OCI-LY3 (cell line): ENCODE measurements at regions not wholly inside any gene's neighbourhood (a gene's known extent, or its start where the extent isn't known, plus 50 kb on each side); places are given as distances from the start of the nearest gene placed in this dataset.

Experiments
- H2AFZ ChIP-seq: fragments of 200-600, 300-600 bp; shearing (Covaris generic); 2 replicates; pipeline ENCODE4 v1.6.0; 2014; ENCODE audit warnings: antibody characterized with exemption, low read depth, low read length
- H3K27ac ChIP-seq: fragments of 200-600, 300-600 bp; sonication (generic); 2 replicates; pipeline ENCODE4 v1.5.1; 2014; ENCODE audit warnings: mild to moderate bottlenecking, low read length, moderate library complexity, mixed read lengths
- H3K27me3 ChIP-seq: fragments of 200-600, 300-600 bp; sonication (generic); 2 replicates; pipeline ENCODE4 v1.6.1; 2014; ENCODE audit warnings: low read depth, low read length, mixed read lengths
- H3K36me3 ChIP-seq: fragments of 200-600, 300-600 bp; sonication (generic); replicated peaks from 2 replicates; pipeline ENCODE3; 2014; ENCODE audit warnings: low read depth, low read length, mixed read lengths
- H3K4me1 ChIP-seq: fragments of 300-600, 200-600 bp; sonication (generic); 2 replicates; pipeline ENCODE4 v1.6.1; 2014; ENCODE audit warnings: low read length, mixed read lengths
- H3K4me2 ChIP-seq: fragments of 200-600, 300-600 bp; sonication (generic); 2 replicates; pipeline ENCODE4 v1.6.1; 2014; ENCODE audit warnings: low read length, mixed read lengths
- H3K4me3 ChIP-seq: fragments of 300-600, 200-600 bp; sonication (generic); 2 replicates; pipeline ENCODE4 v1.5.1; 2014; ENCODE audit warnings: antibody characterized with exemption, mild to moderate bottlenecking, low read length, moderate library complexity
- H3K79me2 ChIP-seq: fragments of 300-600, 200-600 bp; shearing (Covaris generic); 2 replicates; pipeline ENCODE4 v1.6.1; 2014; ENCODE audit warnings: mild to moderate bottlenecking, low read length, mixed read lengths
- H3K9ac ChIP-seq: fragments of 300-600, 200-600 bp; shearing (Covaris generic); 2 replicates; pipeline ENCODE4 v1.6.0; 2014; ENCODE audit warnings: mild to moderate bottlenecking, low read length, moderate library complexity
- H3K9me3 ChIP-seq: fragments of 200-600, 300-600 bp; shearing (Covaris generic); 2 replicates; pipeline ENCODE4 v1.6.1; 2014; ENCODE audit warnings: low read length, mixed read lengths; ENCODE audit not compliant: insufficient read depth
- H4K20me1 ChIP-seq: fragments of 200-600, 300-600 bp; sonication (generic); 2 replicates; pipeline ENCODE4 v1.6.1; 2016; ENCODE audit warnings: low read length, mixed read lengths; ENCODE audit not compliant: insufficient read depth
- CTCF ChIP-seq: fragments of 200-600, 300-600 bp; sonication (generic); IDR thresholded peaks from 2 replicates; pipeline ENCODE4 v1.5.1; 2014; ENCODE audit warnings: antibody characterized with exemption, low read length, low read depth
- EZH2phosphoT487 ChIP-seq: fragments of 200-600 bp; shearing (Covaris generic); IDR thresholded peaks from 2 replicates; pipeline ENCODE4 v1.6.1; 2018; ENCODE audit warnings: antibody characterized with exemption, mixed run types, low read depth

- Histone ChIP-seq H2AFZ (no peak overlapping the region), H3K9ac (no peak overlapping the region), H3K27me3 (no peaks in the 10 kb centered on the region), H3K36me3 (no peaks in the 10 kb centered on the region), H3K4me2 (no peak overlapping the region), H3K9me3 (no peaks in the 10 kb centered on the region), H3K27ac (no peak overlapping the region), H3K4me3 (no peak overlapping the region), H3K4me1 (no peaks in the 10 kb centered on the region), H3K79me2 (no peaks in the 10 kb centered on the region), H4K20me1 (no peaks in the 10 kb centered on the region)
- no peak for TF ChIP-seq CTCF
- TF ChIP-seq EZH2phosphoT487 = no peak
These were observed 226.0 kb upstream of the KAZN start for GRCh38 chr1:14372526-14372925.

GRCh38 chr1:14373081-14373758 lies 225.3 kb upstream of the KAZN start:
- Histone ChIP-seq H4K20me1 (no peaks in the 10 kb centered on the region), H3K4me2 (no peak overlapping the region), H2AFZ (no peak overlapping the region), H3K27me3 (no peaks in the 10 kb centered on the region), H3K9ac (no peak overlapping the region), H3K9me3 (no peaks in the 10 kb centered on the region), H3K4me3 (no peak overlapping the region), H3K36me3 (no peaks in the 10 kb centered on the region), H3K27ac (no peak overlapping the region), H3K4me1 (no peaks in the 10 kb centered on the region), H3K79me2 (no peaks in the 10 kb centered on the region)
- no peak for TF ChIP-seq CTCF
- TF ChIP-seq EZH2phosphoT487 = no peak

GRCh38 chr1:14375226-14375625 lies 223.3 kb upstream of the KAZN start:
- H2AFZ ChIP-seq = no peak overlapping the region
- no peaks in the 10 kb centered on the region for H4K20me1 ChIP-seq
- no peaks in the 10 kb centered on the region for H3K9me3 ChIP-seq
- no peak overlapping the region for H3K4me3 ChIP-seq
- H3K4me2 ChIP-seq = no peak overlapping the region
- no peaks in the 10 kb centered on the region for H3K27me3 ChIP-seq
- H3K79me2 ChIP-seq = no peaks in the 10 kb centered on the region
- H3K9ac ChIP-seq = no peak overlapping the region
- no peaks in the 10 kb centered on the region for H3K36me3 ChIP-seq
- no peak overlapping the region for H3K27ac ChIP-seq
- TF ChIP-seq EZH2phosphoT487 (no peak), CTCF (no peak)
- no peaks in the 10 kb centered on the region for H3K4me1 ChIP-seq

GRCh38 chr1:14377386-14377785 lies 221.1 kb upstream of the KAZN start:
- Histone ChIP-seq H3K4me1 (no peaks in the 10 kb centered on the region), H2AFZ (no peak overlapping the region), H3K9ac (no peak overlapping the region), H3K4me2 (no peak overlapping the region), H3K27me3 (no peaks in the 10 kb centered on the region), H3K4me3 (no peak overlapping the region), H3K27ac (no peak overlapping the region), H3K9me3 (no peaks in the 10 kb centered on the region), H3K36me3 (no peaks in the 10 kb centered on the region), H3K79me2 (no peaks in the 10 kb centered on the region), H4K20me1 (no peaks in the 10 kb centered on the region)
- TF ChIP-seq CTCF (no peak), EZH2phosphoT487 (no peak)
